ENCODE measurements at regions not wholly inside any gene's neighbourhood (a gene's known extent, or its start where the extent isn't known, plus 50 kb on each side); places are given as distances from the start of the nearest gene placed in this dataset.

GRCh38 chr12:132408626-132409494 lies 79.5 kb upstream of the GALNT9 start:
- no TSS peak for BruUV-seq (replicated peaks)
- no peaks in the 10 kb centered on the region for H3K9me3 ChIP-seq (ENCODE audit: low read depth, low read length, poor library complexity, severe bottlenecking)
- H3K27ac ChIP-seq (ENCODE audit: low read depth, low read length, poor library complexity, severe bottlenecking), result no peak overlapping the region
- intact Hi-C loops (cut with micrococcal nuclease; ENCODE audit: unreplicated experiment), result no loop called here
- H3K27me3 ChIP-seq (replicated peaks; ENCODE audit: insufficient read depth, low read depth, low read length, poor library complexity), result no peaks in the 10 kb centered on the region
- no peak for TF ChIP-seq EZH2 (IDR thresholded peaks at IDR 0.05; ENCODE audit: borderline replicate concordance, low read depth, low read length, poor library complexity, severe bottlenecking)
- TF ChIP-seq CTCF (conservative IDR thresholded peaks at IDR 0.05; ENCODE audit: low read depth, low read length), result no peak
- H3K4me3 ChIP-seq (ENCODE audit: low read depth, low read length, poor library complexity, severe bottlenecking), result no peak overlapping the region
- ChIA-PET POLR2A (ENCODE audit: low non-redundant PET) (no interaction called here), CTCF (no interaction called here)
- peaks cover 10% of the 10 kb centered on the region for H3K4me1 ChIP-seq (ENCODE audit: insufficient read depth, low read length, poor library complexity, severe bottlenecking)
- H3K36me3 ChIP-seq (ENCODE audit: insufficient read depth, low read length, poor library complexity, severe bottlenecking), result no peaks in the 10 kb centered on the region
- no peak for DNase-seq (ENCODE audit: low spot score)

- intact Hi-C loops (cut with micrococcal nuclease; ENCODE audit: unreplicated experiment), result no loop called here
- Histone ChIP-seq H3K36me3 (ENCODE audit: insufficient read depth, low read length, poor library complexity, severe bottlenecking) (no peaks in the 10 kb centered on the region), H3K27me3 (replicated peaks; ENCODE audit: insufficient read depth, low read depth, low read length, poor library complexity) (no peaks in the 10 kb centered on the region), H3K4me1 (ENCODE audit: insufficient read depth, low read length, poor library complexity, severe bottlenecking) (peaks cover 10% of the 10 kb centered on the region), H3K4me3 (ENCODE audit: low read depth, low read length, poor library complexity, severe bottlenecking) (peak overlapping the region; percentile 17), H3K9me3 (ENCODE audit: low read depth, low read length, poor library complexity, severe bottlenecking) (no peaks in the 10 kb centered on the region), H3K27ac (ENCODE audit: low read depth, low read length, poor library complexity, severe bottlenecking) (no peak overlapping the region)
- TF ChIP-seq CTCF (conservative IDR thresholded peaks at IDR 0.05; ENCODE audit: low read depth, low read length) (no peak), EZH2 (IDR thresholded peaks at IDR 0.05; ENCODE audit: borderline replicate concordance, low read depth, low read length, poor library complexity, severe bottlenecking) (no peak)
- DNase-seq (ENCODE audit: low spot score), result no peak
- ChIA-PET CTCF (no interaction called here), POLR2A (ENCODE audit: low non-redundant PET) (no interaction called here)
- BruUV-seq (replicated peaks), result no TSS peak
Observed at GRCh38 chr12:132407992-132408391, 78.6 kb upstream of the GALNT9 start.

- Histone ChIP-seq H3K27ac (ENCODE audit: low read depth, low read length, poor library complexity, severe bottlenecking) (no peak overlapping the region), H3K9me3 (ENCODE audit: low read depth, low read length, poor library complexity, severe bottlenecking) (no peaks in the 10 kb centered on the region), H3K36me3 (ENCODE audit: insufficient read depth, low read length, poor library complexity, severe bottlenecking) (no peaks in the 10 kb centered on the region), H3K4me3 (ENCODE audit: low read depth, low read length, poor library complexity, severe bottlenecking) (peak overlapping the region; percentile 17), H3K4me1 (ENCODE audit: insufficient read depth, low read length, poor library complexity, severe bottlenecking) (peaks cover 10% of the 10 kb centered on the region), H3K27me3 (replicated peaks; ENCODE audit: insufficient read depth, low read depth, low read length, poor library complexity) (no peaks in the 10 kb centered on the region)
- no peak for DNase-seq (ENCODE audit: low spot score)
- CTCF ChIA-PET, result interaction anchor here (0.5 kb wide), 1 partner anchor 155 kb away, joined by 4 read pairs; no protein-coding TSS in a partner anchor
- POLR2A ChIA-PET (ENCODE audit: low non-redundant PET), result no interaction called here
- BruUV-seq (replicated peaks), result no TSS peak
- intact Hi-C loops (cut with micrococcal nuclease; ENCODE audit: unreplicated experiment), result no loop called here
- TF ChIP-seq EZH2 (IDR thresholded peaks at IDR 0.05; ENCODE audit: borderline replicate concordance, low read depth, low read length, poor library complexity, severe bottlenecking) (no peak), CTCF (conservative IDR thresholded peaks at IDR 0.05; ENCODE audit: low read depth, low read length) (no peak)
Observed at GRCh38 chr12:132407451-132407961, 78.1 kb upstream of the GALNT9 start.
